A673 (cell line): ENCODE measurements at regions not wholly inside any gene's neighbourhood (a gene's known extent, or its start where the extent isn't known, plus 50 kb on each side); places are given as distances from the start of the nearest gene placed in this dataset.
"Not testable (repeated sequence)": the region's sequence is repeated elsewhere in the genome, so short reads cannot be mapped to it uniquely, and the experiment has no call there.

Source experiments
- CTCF ChIP-seq: fragments of 300-800, 200-600 bp; sonication (generic); conservative IDR thresholded peaks from 2 replicates; pipeline ENCODE4 v1.5.1; 2017; ENCODE audit warnings: low read depth, mild to moderate bottlenecking, antibody characterized with exemption, low read length, moderate library complexity, mixed read lengths
- EZH2 ChIP-seq: fragments of 200-600 bp; sonication (generic); IDR thresholded peaks from 2 replicates; pipeline ENCODE4 v1.6.1; 2017; ENCODE audit warnings: borderline replicate concordance, low read depth, mild to moderate bottlenecking, mixed read lengths, antibody characterized with exemption, low read length; ENCODE audit not compliant: poor library complexity, severe bottlenecking

- TF ChIP-seq CTCF, EZH2: not testable (repeated sequence)
Observed at GRCh38 chr2:184198791-184199190, 399.5 kb upstream of the ZNF804A start.
